Activated CD8-positive, alpha-beta memory T cell treated with anti-CD3 and anti-CD28 coated beads for 48 hours (primary cell): ENCODE measurements at regions not wholly inside any gene's neighbourhood (a gene's known extent, or its start where the extent isn't known, plus 50 kb on each side); places are given as distances from the start of the nearest gene placed in this dataset.

ENCODE experiments used
- DNase-seq, 3 experiments: peaks; one replicate each; pipeline ENCODE4 v3.0.0-alpha.2; 2020; ENCODE audit warnings: low read depth in 2 of 3, low spot score in 2 of 3

DNA sequence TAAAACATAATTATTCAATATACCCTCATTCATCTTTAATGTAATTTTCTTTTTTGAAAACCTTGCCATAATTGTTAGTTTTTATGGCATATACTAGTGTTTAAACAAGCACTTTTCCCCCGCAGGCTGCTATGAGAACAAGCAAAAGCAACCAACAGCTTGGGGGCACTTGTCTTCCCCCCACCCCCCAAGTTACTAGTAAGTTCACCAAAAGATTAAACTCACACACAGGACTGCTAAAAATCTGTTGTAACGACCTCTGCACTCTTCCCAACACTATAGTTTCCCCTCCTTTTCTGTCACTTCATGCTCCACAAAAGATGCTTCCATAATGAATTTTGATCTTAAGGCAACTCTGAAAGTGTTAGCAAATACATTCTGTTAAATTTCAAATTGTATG is 474.9 kb upstream of the SOX5 start:
- DNase-seq = no peak

DNA sequence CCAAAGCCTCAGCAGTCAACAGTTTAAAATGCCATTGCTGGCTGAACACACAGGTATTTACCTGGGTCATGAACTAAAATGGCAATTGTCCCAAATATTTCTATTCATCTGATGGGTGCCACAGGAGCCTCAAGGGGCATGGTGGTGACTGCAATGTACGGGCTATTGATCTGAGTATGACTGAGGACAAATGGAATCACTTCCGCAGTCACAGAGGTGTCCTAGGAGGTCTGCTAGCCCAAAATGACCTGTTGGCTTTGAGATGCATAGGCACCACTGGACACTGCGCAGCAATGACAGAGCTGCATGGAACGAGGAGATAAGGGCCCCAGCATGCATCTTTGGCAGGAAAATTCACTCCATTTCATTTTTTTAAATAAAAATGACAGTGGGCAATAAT is 474.1 kb upstream of the SOX5 start:
- DNase-seq = no peak

DNA sequence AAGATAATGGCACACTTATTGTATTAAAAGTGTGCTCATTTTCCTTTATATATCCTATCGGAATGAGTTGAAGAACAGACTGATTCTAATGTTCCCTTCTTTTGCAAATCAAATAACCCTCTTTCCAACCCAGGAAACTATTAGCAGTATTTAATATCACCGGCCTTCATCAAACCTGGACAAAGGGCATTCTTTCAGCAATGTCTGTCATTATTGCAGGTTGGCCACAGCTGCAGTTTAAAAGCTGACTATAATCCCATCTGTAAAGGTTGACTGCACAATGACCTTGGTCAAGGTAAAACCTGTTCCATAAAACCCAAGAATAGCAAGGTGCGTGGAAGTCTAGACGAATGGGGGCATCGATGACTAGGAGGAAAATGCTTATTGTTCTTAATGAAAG is 472.3 kb upstream of the SOX5 start:
- DNase-seq = no peak

DNA sequence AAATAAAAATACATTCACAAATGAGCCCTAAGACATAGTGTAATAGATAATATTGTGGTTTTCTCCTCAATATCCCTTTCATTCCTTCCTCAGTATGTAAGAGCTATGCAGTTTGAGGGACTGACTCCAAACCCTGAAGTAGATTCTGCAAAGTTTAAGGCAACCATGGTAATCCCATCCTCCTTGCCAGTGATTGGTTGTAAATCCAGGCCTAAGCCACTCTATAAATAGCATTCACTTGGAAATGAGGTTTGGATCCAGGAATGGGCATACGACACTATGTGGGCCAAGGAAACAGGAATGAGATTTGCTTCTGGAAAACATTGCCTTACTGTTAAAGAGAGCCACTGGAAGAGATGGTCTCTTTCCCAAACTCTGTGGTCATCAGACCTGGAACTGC is 468.7 kb upstream of the SOX5 start:
- no peak for DNase-seq

DNA sequence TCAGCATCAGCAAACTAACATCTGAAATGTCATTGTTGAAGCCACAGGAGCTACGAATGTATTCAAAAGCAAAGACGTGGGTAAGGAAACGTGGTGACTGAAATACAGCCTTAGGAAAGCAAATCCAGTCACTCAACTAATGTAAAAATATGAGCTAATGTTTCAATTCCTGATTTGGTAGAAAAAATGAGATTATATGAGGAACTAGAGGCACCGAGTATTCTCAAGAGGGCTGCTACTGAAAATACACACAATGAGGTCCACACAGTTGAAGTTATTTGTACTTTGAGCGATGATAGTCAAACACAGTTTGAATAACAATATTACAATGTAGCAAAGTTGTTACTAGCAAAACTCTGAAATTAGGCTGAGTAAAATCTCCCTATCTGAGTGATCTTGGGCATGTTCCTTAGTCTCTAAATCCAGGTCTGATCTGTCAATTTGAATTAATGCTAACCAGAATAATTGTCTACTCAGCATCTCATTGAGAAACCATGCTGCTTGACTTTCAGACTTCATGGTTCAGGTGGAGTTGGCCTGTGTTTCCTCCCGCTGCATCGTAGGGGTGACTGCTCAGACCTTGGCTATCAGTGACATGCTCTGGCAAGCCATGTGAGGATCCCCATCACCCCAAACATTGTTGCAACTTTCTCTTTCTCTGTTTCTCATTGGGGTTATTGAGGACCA is 467.1 kb upstream of the SOX5 start:
- DNase-seq = no peak

DNA sequence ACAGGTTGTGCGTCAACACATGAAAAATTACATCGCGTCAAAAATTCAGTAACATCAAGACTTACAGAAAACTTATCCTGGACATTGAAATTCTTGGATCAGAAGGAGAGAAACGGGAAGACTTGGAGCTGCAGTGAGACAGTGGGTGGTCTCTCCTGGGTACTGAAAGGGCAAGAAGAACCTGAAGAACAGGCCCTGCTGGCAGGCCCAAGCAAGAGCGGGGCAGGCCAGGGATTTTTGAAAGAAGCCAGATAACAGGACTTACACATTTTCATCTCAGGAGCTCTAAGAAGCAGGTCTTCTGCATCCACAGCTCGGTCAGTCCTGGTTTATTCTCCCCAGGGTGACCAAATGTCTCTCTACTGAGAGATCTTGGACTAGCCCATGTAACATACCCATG is 466.5 kb upstream of the SOX5 start:
- DNase-seq = no peak

DNA sequence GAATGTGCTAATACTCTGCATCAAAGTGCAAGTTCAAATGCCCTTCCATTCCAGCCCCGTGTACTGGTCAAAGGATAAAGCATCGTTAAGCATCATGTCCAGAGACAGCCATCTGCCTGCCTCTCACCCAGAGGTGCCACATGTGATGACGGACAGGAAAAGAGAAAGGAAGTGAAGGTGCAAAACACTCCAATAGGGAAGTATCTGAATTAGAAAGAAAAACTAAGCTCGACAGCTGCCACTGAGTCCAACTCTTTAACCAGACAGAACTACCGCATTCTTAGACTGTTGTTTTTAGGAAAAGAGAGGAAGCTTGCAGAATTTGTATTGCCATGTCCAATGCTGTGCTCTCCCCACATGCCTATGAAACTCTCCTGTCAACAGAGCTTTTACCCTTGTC is 465.0 kb upstream of the SOX5 start:
- DNase-seq = no peak

DNA sequence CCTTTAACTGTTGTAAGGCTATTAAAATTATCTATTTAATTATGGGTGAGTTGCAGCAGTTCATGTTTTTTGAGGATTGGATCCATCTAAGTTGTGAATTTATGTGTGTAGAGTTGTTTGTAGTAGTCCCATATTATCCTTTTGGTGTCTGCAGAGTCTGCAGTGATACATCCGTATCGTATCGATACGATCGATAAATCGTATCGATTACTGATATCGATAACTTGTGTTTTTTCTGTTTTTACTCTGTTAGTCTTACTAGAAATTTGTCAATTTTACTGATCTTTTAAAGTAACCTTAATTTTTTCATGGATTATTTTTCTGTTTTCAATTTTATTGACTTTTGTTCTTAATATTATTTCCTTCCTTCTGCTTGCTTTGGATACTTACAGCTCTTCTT is 462.5 kb upstream of the SOX5 start:
- DNase-seq = no peak

DNA sequence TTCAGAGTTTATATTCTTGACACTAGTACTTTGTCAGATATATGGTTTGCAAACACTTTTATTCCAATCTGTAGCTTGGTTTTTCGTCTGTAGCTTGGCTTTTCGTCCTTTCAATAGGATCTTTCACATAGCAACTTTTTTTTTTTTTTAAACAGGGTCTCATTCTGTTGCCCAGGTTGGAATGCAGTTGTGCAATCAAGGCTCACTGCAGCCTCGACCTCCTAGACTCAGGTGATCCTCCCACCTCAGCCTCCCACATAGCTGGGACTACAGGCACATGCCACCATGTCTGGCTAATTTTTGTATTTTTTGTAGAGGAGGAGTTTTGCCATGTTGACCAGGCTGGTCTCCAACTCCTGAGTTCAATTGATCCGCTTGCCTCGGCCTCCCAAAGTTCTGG is 460.4 kb upstream of the SOX5 start:
- DNase-seq = no peak

DNA sequence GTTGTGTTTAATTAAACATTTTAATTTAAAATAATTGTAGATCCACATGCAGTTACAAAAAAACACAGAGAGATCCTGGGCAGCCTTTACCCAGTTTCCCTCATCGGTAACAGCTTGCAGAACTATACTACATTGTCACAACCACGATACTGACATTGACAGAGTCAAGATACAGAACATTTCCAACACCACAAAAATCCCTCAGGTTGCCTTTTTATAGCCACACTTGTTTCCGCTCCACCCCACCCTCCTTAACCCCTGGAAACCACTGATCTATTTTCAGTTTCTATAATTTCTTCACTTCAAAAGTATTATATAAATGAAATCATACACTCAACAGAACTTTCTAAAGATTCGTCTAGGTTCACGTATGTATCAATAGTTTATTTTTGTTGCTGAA is 458.8 kb upstream of the SOX5 start:
- DNase-seq = no peak

DNA sequence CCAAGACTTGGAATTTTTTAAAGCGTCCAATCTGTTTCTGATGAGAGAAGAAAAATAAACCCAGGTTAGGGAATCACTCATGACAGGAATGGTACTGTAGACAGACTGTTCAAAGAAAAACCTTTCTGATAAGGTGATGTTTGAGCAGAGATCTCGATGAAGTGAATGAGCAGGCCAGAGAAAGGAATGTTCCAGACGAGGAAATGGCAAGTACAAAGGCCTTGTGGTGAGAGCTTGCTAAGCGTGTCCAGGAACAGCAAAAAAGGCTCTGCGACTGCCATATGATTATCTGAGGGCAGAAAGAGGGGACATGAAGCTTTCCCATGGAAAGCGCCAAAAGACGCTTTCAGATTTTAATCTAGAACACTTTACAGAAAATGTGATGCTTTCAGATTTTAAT is 458.4 kb upstream of the SOX5 start:
- no peak for DNase-seq

DNA sequence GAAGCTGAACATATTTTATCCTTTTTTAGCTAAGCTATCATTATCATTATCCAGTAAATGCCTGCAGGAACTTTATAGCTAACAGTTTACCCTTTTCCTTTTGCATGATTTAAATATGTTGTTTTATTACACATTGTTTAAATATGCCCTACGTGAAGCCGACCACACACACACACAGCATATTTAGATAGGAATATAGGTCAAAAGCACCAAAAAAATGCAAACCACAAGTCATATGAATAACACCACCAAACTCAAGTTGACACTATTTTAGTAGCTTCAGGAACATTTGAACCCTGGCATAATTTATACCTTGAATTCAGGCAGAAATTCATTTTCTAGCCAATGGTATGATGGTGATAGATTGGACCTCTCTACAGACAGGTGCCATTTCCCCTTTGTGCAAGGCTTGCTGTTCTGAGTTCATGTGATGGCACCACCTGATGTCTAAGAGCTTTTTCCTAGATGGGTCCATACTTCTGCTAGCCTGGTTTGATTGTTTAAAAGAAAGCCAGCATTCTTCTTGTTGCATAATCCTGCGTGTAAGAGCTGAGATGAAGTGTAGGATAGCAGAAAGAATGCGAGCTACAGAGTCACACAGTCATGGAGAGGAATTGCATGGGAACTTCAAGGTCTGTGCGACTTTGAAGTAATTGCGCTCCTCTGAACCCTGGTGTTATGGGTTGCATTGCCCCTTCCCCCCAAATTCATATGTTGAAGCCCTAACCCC is 454.8 kb upstream of the SOX5 start:
- DNase-seq = no peak

DNA sequence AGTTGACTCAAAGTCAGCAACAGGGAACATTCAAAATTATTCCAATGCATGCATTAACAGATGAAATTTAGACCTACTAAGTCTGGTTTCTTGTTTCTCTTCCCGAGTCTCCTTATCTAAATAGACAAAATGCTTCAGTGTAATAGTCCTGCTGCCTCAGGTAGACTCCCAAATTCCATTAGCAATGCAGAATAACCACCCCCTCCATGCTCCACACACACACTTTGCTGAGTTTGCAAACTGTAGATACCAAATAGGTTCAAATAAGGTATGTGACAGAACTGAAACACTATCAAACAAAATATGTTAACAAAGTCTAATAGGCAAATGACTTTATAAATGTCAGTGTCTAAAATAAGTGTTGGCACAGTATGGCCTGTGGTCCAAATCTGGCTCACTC is 451.1 kb upstream of the SOX5 start:
- DNase-seq = no peak

DNA sequence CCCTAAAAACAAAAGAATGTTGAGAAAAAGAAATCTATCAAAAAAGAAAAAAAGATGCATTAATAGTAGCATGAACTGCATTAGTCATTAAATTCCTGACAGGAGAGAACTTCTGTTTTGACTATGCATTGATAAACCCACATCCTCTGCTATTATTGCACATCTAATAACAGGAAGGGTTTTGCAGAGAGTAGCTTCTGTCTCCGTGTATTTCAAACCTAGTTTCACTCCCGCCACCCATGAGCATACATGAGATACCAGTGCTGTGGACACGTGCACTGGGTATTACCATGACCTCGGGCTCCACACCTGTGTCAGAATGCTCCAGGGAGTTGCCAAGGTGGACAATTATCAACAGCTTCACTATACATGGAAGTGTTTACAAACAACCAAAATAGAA is 449.1 kb upstream of the SOX5 start:
- no peak for DNase-seq

DNA sequence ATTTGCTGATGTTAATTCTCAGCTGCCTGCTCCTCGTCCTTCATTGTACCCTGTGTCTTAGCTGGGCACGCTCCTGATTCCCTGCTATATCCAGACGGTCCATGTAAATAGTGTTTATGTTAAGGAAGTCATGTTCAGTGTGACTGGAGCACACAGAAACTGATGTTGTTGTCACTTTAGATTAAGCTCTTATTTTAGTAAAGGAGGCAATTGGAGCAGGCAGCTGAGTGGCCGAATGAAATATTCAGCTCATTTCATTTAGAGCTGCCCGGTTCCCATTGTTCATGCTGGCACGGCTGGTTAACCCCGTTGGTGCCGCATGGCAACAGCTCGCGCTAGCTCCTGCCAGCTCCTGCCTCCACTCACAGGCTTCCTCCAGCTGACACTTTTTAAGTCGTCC is 446.8 kb upstream of the SOX5 start:
- no peak for DNase-seq

DNA sequence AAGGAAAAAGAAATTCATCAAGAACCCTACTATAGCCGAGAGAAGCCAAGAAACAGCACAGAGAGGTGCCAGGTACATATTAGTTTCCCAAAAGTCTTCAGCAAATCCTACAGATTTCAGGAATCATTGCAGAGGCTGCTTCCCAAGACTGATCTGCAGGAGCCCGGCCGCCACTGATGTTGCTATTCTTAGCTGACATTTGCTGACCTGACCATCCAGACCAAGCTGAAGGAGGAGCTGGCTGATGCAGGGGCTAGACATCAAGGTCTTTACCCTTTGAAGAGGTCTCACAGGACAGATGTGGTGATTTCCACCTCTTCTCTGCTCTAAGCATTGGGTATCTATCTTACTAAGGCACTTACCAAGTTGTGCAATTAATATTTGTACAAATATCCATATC is 444.8 kb upstream of the SOX5 start:
- no peak for DNase-seq

DNA sequence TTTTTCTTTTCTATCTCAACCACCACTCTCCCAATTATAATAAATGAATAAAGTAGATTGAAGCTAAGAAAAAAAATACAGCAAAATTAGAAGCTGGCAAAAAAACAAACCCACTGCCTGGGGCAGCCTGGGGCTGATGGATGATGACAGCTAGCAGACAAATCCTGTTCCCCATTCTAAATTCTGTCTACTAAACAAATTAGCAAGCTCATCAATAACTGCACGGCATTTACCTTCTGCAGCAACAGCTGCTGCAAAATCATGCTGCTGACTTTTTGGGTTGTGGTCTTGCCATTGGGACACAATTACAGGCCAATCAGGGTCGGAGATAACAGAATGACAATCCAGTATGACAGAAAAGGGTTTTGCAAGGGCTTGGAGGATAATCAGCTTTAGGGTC is 443.6 kb upstream of the SOX5 start:
- DNase-seq = no peak

DNA sequence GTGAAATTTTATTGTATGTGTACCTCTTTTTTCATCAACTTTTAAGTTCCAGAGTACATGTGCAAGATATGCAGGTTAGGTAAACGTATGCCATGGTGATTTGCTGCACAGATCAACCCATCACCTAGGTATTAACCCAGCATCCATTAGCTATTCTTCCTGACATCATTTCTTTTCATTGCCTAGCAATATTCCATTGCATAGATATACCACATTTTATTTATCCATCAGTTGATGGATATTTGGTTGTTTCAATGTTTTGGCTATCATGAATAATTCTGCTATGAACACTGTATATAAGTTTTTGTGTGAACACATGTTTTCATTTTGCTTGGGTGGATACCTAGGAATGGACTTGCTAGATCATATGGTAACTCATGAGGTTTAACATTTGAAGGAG is 439.9 kb upstream of the SOX5 start:
- DNase-seq = no peak

DNA sequence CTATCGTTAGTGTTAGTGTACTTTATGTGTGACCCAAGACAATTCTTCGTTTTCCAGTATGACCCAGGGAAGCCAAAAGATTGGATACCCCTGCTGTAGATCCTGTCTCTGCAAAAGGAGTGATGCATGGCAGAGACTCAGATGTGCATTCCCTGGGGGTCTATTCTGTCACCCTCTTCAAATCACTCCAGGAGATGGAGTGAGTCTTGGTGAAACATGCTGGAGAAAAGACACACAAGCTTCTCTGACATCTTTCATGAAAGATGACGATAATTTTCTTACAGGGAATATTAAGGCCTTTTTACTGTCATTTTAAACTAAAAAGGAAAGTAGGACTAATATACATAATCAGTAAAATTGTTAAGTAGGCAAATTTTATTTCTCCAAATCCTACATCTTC is 437.9 kb upstream of the SOX5 start:
- DNase-seq = no peak

DNA sequence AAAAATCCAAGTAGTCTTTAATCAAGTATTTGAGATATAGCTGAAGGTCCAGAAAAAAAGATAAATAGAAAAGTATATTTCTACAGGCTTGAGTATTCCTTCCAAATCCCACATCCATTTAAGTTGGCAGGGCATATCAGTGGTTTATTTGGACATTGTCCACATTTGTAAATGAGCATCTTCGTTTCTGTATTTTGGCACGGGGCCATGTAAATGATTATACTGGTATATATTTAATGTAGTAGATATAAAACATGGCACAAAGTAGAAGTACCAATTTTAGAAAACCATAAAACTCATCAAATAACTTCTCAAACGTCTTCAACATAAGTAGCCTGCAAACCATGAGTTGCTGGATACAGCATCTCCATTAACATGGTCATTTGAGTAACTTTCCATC is 437.4 kb upstream of the SOX5 start:
- DNase-seq = no peak

DNA sequence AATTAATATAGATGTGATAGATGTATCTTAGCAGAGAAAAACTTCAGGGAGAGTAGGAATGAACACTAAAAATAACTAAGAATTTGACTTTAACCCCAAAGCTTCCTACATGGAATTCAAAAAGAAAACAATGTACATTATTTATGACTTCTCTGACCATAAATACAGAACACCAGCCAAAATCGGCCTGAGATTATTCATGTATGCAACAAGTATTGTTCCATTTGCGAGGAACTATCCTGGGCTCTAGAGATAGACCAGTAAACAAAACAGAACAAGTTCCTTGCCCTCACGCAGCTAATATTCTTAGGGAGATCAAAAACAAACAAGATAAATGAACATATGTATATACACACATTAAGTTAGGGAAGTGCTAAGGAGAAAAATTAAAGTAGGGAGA is 432.3 kb upstream of the SOX5 start:
- DNase-seq = no peak

DNA sequence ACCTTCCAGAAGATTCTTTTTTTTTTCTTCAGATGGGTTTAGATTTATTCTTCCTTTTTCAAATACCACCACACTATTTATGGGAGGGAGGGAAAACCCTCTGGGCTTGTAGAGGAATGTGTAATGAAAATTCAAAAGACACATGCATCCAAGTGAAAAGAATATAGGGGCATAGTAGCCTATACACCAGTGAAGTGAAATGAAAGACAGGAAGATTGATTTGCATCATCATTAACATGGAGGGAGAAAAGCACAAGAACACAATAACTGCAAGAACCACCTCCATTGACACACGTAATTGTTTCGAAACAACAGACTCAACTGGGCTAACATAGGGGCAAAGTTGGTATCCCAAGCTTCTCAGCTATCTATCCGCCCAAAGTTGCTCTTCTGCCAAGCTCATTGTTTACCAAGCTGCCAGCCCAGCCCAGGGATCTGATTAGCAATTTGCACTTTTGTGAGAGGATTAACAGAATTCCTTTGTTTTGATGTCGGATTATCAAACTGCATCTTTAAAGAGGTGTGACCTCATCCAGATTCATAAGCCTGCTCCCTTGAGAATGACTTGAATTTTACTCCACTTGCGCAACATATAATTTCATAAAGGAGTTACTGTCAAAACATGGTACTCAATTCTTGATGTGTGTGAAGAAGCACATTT is 430.5 kb upstream of the SOX5 start:
- DNase-seq = no peak

DNA sequence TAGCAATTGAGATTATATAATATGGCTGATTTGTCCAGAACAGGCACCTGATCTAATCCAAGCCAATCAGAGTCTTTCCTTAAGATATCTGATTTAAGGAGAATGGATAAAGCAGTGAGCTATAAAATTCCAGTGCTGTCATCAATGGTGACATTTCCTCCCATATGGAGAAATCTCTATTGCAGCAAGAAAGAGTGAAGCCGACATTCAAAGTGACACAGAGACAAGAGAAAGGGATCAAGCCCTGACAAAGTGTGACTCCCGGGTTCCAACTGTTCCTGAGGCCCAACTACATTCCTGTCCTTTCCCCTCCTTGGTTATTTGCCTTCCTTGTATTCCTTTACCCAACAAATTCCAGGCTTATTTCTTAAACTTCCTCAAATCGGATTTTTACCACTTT is 430.0 kb upstream of the SOX5 start:
- no peak for DNase-seq
